Kidney capillary endothelial cell (primary cell): ENCODE measurements at regions not wholly inside any gene's neighbourhood (a gene's known extent, or its start where the extent isn't known, plus 50 kb on each side); places are given as distances from the start of the nearest gene placed in this dataset.

ENCODE experiments used
- DNase-seq: peaks from one replicate; pipeline ENCODE4 v3.0.0-alpha.2; 2018; ENCODE audit warnings: low spot score

GRCh38 chr5:61965069-61965468, 340.9 kb upstream of the KIF2A start:
- DNase-seq = no peak

GRCh38 chr5:61965490-61965889, 340.5 kb upstream of the KIF2A start:
- no peak for DNase-seq

- no peak for DNase-seq
These were observed 339.6 kb upstream of the KIF2A start for GRCh38 chr5:61966296-61966955.

- no peak for DNase-seq
These were observed 339.0 kb upstream of the KIF2A start for GRCh38 chr5:61966997-61967396.

- no peak for DNase-seq
These were observed 338.3 kb upstream of the KIF2A start for GRCh38 chr5:61967681-61968080.

GRCh38 chr5:61969347-61969746, 336.7 kb upstream of the KIF2A start:
- DNase-seq = peak; percentile 23

- DNase-seq = no peak
These were observed 336.3 kb upstream of the KIF2A start for GRCh38 chr5:61969755-61970154.

GRCh38 chr5:61970218-61970617, 335.8 kb upstream of the KIF2A start:
- no peak for DNase-seq

- no peak for DNase-seq
These were observed 331.3 kb upstream of the KIF2A start for GRCh38 chr5:61974680-61975079.

- DNase-seq = no peak
These were observed 324.1 kb upstream of the KIF2A start for GRCh38 chr5:61981886-61982285.

GRCh38 chr5:61991430-61991829, 314.6 kb upstream of the KIF2A start:
- DNase-seq = no peak

GRCh38 chr5:61991866-61992265, 314.1 kb upstream of the KIF2A start:
- no peak for DNase-seq

- DNase-seq = no peak
These were observed 312.6 kb upstream of the KIF2A start for GRCh38 chr5:61993295-61993927.

GRCh38 chr5:61994171-61994570, 311.8 kb upstream of the KIF2A start:
- DNase-seq = no peak

- no peak for DNase-seq
These were observed 310.5 kb upstream of the KIF2A start for GRCh38 chr5:61995486-61995885.

- DNase-seq = no peak
These were observed 306.6 kb upstream of the KIF2A start for GRCh38 chr5:61999371-61999770.

GRCh38 chr5:62000646-62001045, 305.4 kb upstream of the KIF2A start:
- DNase-seq = no peak

- no peak for DNase-seq
These were observed 304.4 kb upstream of the KIF2A start for GRCh38 chr5:62001640-62002039.

GRCh38 chr5:62002436-62002835, 303.6 kb upstream of the KIF2A start:
- DNase-seq = no peak

GRCh38 chr5:62005551-62005950, 300.5 kb upstream of the KIF2A start:
- no peak for DNase-seq

GRCh38 chr5:62007457-62007856, 298.5 kb upstream of the KIF2A start:
- DNase-seq = no peak

- DNase-seq = no peak
These were observed 294.8 kb upstream of the KIF2A start for GRCh38 chr5:62011089-62011664.

- DNase-seq = no peak
These were observed 288.9 kb upstream of the KIF2A start for GRCh38 chr5:62017092-62017491.

- peak; percentile 57 for DNase-seq
These were observed 276.7 kb upstream of the KIF2A start for GRCh38 chr5:62029303-62029702.
